NT2/D1 (cell line): ENCODE measurements at regions not wholly inside any gene's neighbourhood (a gene's known extent, or its start where the extent isn't known, plus 50 kb on each side); places are given as distances from the start of the nearest gene placed in this dataset.

Source experiments
- DNase-seq: peaks from one replicate; pipeline ENCODE4 v3.0.0-alpha.2; 2011; ENCODE audit warnings: low read depth, low spot score
- H3K27me3 ChIP-seq: 2 replicates; pipeline ENCODE4 v1.6.0; 2011; ENCODE audit warnings: mild to moderate bottlenecking; ENCODE audit not compliant: insufficient read length, insufficient read depth
- H3K36me3 ChIP-seq: 2 replicates; pipeline ENCODE4 v1.6.1; 2011; ENCODE audit warnings: mild to moderate bottlenecking, low read length, mixed read lengths; ENCODE audit not compliant: insufficient read depth, insufficient read length
- H3K4me1 ChIP-seq: 2 replicates; pipeline ENCODE4 v1.5.1; 2011; ENCODE audit not compliant: insufficient read depth, insufficient read length
- H3K4me3 ChIP-seq: 2 replicates; pipeline ENCODE4 v1.5.1; 2011; ENCODE audit warnings: low read depth; ENCODE audit not compliant: insufficient read length
- H3K9ac ChIP-seq: 2 replicates; pipeline ENCODE4 v1.6.0; 2011; ENCODE audit warnings: low read depth; ENCODE audit not compliant: insufficient read length
- H3K9me3 ChIP-seq: 2 replicates; pipeline ENCODE4 v1.5.1; 2011; ENCODE audit warnings: mild to moderate bottlenecking, low read length; ENCODE audit not compliant: insufficient read depth
- SUZ12 ChIP-seq: IDR thresholded peaks from 2 replicates; pipeline ENCODE4 v1.6.1; 2011; ENCODE audit not compliant: insufficient read length, insufficient read depth; ENCODE audit errors: extremely low read depth
- YY1 ChIP-seq: IDR thresholded peaks from 2 replicates; pipeline ENCODE4 v1.6.1; 2011; ENCODE audit not compliant: insufficient read length, insufficient read depth
- ZNF274 ChIP-seq: IDR thresholded peaks from 2 replicates; pipeline ENCODE4 v1.6.1; 2011; ENCODE audit warnings: mild to moderate bottlenecking, low read depth, low read length

DNA sequence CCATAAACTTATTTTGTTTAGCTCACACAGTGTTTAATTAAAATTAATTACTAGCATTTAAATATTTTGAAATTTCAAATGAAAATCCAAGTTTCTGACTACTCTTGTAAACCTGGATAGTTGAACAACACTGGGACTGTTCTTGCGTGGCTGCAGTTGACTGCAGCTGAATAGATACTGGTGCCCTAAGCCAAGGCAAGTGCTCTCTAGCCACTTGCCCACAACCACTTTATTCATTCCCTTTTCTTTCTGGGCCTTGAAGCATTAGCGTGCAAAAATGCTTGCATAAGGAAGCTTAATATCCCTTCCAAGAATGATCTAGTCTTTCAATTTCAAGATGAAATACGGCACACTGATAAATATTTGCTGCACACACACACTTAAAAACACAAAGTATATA, 676.0 kb upstream of the MARCKS start:
- TF ChIP-seq YY1 (no peak), ZNF274 (no peak), SUZ12 (no peak)
- H3K36me3 ChIP-seq: no peaks in the 10 kb centered on the region
- H3K4me1 ChIP-seq: no peaks in the 10 kb centered on the region
- no peak overlapping the region for H3K9ac ChIP-seq
- DNase-seq: no peak
- H3K27me3 ChIP-seq: no peaks in the 10 kb centered on the region
- H3K9me3 ChIP-seq: no peaks in the 10 kb centered on the region
- no peak overlapping the region for H3K4me3 ChIP-seq

GRCh38 chr6:113182370-113183141, 674.6 kb upstream of the MARCKS start:
- H3K4me3 ChIP-seq: no peak overlapping the region
- no peaks in the 10 kb centered on the region for H3K4me1 ChIP-seq
- TF ChIP-seq ZNF274: no peak
- no peak for TF ChIP-seq YY1
- no peak for TF ChIP-seq SUZ12
- H3K9ac ChIP-seq: no peak overlapping the region
- H3K27me3 ChIP-seq: no peaks in the 10 kb centered on the region
- H3K9me3 ChIP-seq: no peaks in the 10 kb centered on the region
- no peak for DNase-seq
- no peaks in the 10 kb centered on the region for H3K36me3 ChIP-seq

DNA sequence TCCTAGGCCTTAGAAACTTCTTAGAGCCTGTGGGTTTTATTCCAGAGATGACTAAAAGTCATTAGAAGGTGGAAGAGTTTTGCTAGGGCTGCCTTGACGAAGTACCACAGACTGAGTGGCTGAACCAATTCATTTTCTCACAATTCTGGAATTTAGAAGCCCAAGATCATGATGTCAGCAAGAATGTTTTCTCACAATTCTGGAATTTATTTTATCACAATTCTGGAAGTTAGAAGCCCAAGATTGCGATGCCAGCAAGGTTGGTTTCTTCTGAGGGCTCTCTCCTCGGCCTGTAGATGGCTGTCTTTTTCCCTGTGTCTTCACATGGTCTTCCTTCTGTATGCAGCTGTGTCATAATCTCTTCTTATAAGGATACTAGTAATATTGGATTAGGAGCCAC, 672.9 kb upstream of the MARCKS start:
- no peak overlapping the region for H3K9ac ChIP-seq
- H3K36me3 ChIP-seq: no peaks in the 10 kb centered on the region
- no peaks in the 10 kb centered on the region for H3K27me3 ChIP-seq
- no peak for DNase-seq
- H3K9me3 ChIP-seq: no peaks in the 10 kb centered on the region
- H3K4me3 ChIP-seq: no peak overlapping the region
- TF ChIP-seq ZNF274 (no peak), SUZ12 (no peak), YY1 (no peak)
- no peaks in the 10 kb centered on the region for H3K4me1 ChIP-seq

DNA sequence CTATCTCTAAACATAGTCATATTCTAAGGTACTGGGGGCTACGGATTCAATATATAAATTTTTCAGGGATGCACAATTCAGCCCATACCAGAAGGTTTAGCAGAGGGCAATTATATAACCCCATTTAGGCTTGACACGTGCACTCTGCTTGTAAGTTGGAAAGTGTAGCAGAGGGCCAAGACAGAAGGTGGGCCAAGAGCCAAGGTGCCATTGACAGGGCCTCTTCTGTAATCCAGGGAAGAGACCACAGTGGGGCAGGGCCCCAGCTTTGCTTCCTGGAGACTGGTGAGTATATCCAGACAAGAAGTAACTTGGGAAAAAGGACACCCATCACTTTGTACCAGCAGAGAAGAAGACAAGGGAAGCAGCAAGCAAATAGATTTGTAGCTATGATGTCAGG, 672.4 kb upstream of the MARCKS start:
- no peaks in the 10 kb centered on the region for H3K4me1 ChIP-seq
- no peaks in the 10 kb centered on the region for H3K36me3 ChIP-seq
- no peaks in the 10 kb centered on the region for H3K27me3 ChIP-seq
- TF ChIP-seq YY1 (no peak), ZNF274 (no peak), SUZ12 (no peak)
- no peak overlapping the region for H3K9ac ChIP-seq
- DNase-seq: no peak
- H3K4me3 ChIP-seq: no peak overlapping the region
- no peaks in the 10 kb centered on the region for H3K9me3 ChIP-seq

- no peak for DNase-seq
- Histone ChIP-seq H3K4me1 (no peaks in the 10 kb centered on the region), H3K36me3 (no peaks in the 10 kb centered on the region), H3K9ac (no peak overlapping the region), H3K4me3 (no peak overlapping the region), H3K9me3 (no peaks in the 10 kb centered on the region), H3K27me3 (no peaks in the 10 kb centered on the region)
- TF ChIP-seq YY1: no peak
- no peak for TF ChIP-seq SUZ12
Observed at GRCh38 chr6:113185299-113185698, 671.8 kb upstream of the MARCKS start.

- H3K4me3 ChIP-seq: no peak overlapping the region
- H3K36me3 ChIP-seq: no peaks in the 10 kb centered on the region
- no peaks in the 10 kb centered on the region for H3K27me3 ChIP-seq
- no peaks in the 10 kb centered on the region for H3K9me3 ChIP-seq
- no peak overlapping the region for H3K9ac ChIP-seq
- no peak for DNase-seq
- TF ChIP-seq YY1: no peak
- no peak for TF ChIP-seq SUZ12
- TF ChIP-seq ZNF274: no peak
- no peaks in the 10 kb centered on the region for H3K4me1 ChIP-seq
Observed at GRCh38 chr6:113187661-113188060, 669.5 kb upstream of the MARCKS start.

- Histone ChIP-seq H3K9me3 (no peaks in the 10 kb centered on the region), H3K4me1 (no peaks in the 10 kb centered on the region), H3K4me3 (no peak overlapping the region), H3K9ac (no peak overlapping the region), H3K27me3 (no peaks in the 10 kb centered on the region), H3K36me3 (no peaks in the 10 kb centered on the region)
- TF ChIP-seq ZNF274: no peak
- TF ChIP-seq SUZ12: no peak
- TF ChIP-seq YY1: no peak
- no peak for DNase-seq
Observed at GRCh38 chr6:113188962-113189361, 668.2 kb upstream of the MARCKS start.

DNA sequence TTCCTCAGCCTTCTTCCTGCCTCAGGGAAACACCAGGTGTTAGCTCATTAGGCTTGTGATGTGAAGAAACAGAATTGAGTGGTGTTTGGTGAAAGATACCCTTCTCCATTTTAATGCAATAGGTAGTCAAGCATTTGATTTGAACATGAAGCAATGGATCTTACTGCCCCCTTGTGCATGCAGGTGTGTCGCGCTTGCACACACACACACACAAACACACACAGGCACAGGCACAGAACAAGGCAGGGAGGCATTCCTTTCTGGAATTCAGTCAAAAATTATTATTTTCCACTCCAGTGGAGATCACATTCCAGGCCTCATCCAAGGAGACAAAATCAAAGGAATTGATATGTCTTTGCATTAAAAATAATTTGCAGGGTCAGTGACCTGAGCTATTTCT, 667.0 kb upstream of the MARCKS start:
- Histone ChIP-seq H3K9ac (no peak overlapping the region), H3K9me3 (no peaks in the 10 kb centered on the region), H3K4me3 (no peak overlapping the region), H3K4me1 (no peaks in the 10 kb centered on the region), H3K36me3 (no peaks in the 10 kb centered on the region), H3K27me3 (no peaks in the 10 kb centered on the region)
- TF ChIP-seq SUZ12: no peak
- TF ChIP-seq ZNF274: no peak
- no peak for TF ChIP-seq YY1
- DNase-seq: no peak
